ENCODE measurements at regions not wholly inside any gene's neighbourhood (a gene's known extent, or its start where the extent isn't known, plus 50 kb on each side); places are given as distances from the start of the nearest gene placed in this dataset.

- TF ChIP-seq CTCF (IDR thresholded peaks at IDR 0.05) (no peak), POLR2A (IDR thresholded peaks at IDR 0.05) (no peak), POLR2AphosphoS5 (IDR thresholded peaks at IDR 0.05) (no peak), EP300 (IDR thresholded peaks at IDR 0.05) (no peak)
These were observed 239.2 kb upstream of the MAF start for GRCh38 chr16:79839466-79840341.
